Small intestine (tissue), 7 donors: ENCODE measurements at regions not wholly inside any gene's neighbourhood (a gene's known extent, or its start where the extent isn't known, plus 50 kb on each side); places are given as distances from the start of the nearest gene placed in this dataset.

Experiments used
- DNase-seq, 2 donors: peaks; one replicate each; pipeline versions ENCODE4 v3.0.0 to v3.0.0-alpha.2; 2013
- FAIRE-seq: peaks from 2 replicates; lab custom pipeline; 2012; peaks lifted over from hg19 to GRCh38; lab: Jason Lieb, UNC
- H3K27ac ChIP-seq, 3 donors: one replicate each; pipeline ENCODE4 v1.5.1; 2013; ENCODE audit warnings: low read length in 2 of 3, mild to moderate bottlenecking in 2 of 3, control low read depth in 1 of 3, inconsistent platforms in 1 of 3, low read depth in 1 of 3, moderate library complexity in 1 of 3
- H3K27me3 ChIP-seq, 3 donors: one replicate each; pipeline ENCODE4 v1.6.1; 2013; ENCODE audit warnings: low read length in 3 of 3, inconsistent platforms in 1 of 3; ENCODE audit not compliant: control insufficient read depth in 3 of 3, insufficient read depth in 3 of 3
- H3K36me3 ChIP-seq, 3 donors: one replicate each; pipeline ENCODE4 v1.6.1; 2013; ENCODE audit warnings: low read length in 3 of 3, inconsistent platforms in 1 of 3, low read depth in 1 of 3, mild to moderate bottlenecking in 1 of 3, moderate library complexity in 1 of 3; ENCODE audit not compliant: control insufficient read depth in 3 of 3, insufficient read depth in 2 of 3
- H3K4me1 ChIP-seq, 3 donors: one replicate each; pipeline ENCODE4 v1.6.1; 2013; ENCODE audit warnings: low read length in 2 of 3, inconsistent platforms in 1 of 3, low read depth in 1 of 3, mild to moderate bottlenecking in 1 of 3, moderate library complexity in 1 of 3; ENCODE audit not compliant: control insufficient read depth in 3 of 3, insufficient read depth in 2 of 3
- H3K4me3 ChIP-seq, 3 donors: one replicate each; pipeline ENCODE4 v1.5.1; 2013; ENCODE audit warnings: low read length in 3 of 3, control low read depth in 1 of 3, inconsistent platforms in 1 of 3, low read depth in 1 of 3, mild to moderate bottlenecking in 1 of 3, moderate library complexity in 1 of 3
- H3K9me3 ChIP-seq, 2 donors: one replicate each; pipeline ENCODE4 v1.6.1; 2013; ENCODE audit warnings: low read depth in 1 of 2, low read length in 1 of 2; ENCODE audit not compliant: control insufficient read depth in 2 of 2, insufficient read depth in 1 of 2
- WGBS, 3 donors: extraction: QIAGEN DNeasy Blood & Tissue Kit; methylation state at CpG; one replicate each; pipeline ENCODE4 v1.1.7; 2013; 5-methylcytosine and 5-hydroxymethylcytosine counted together
- donor health status: healthy with polysubstance abuse.
- donor health status: control.
- donor health status: control.
- donor health status: Bipolar disorder and iron deficiency.
- donor health status: healthy.

GRCh38 chr1:222334026-222334680 is 213.8 kb downstream of the HHIPL2 start:
- FAIRE-seq (no peak), DNase-seq (no peak)
- H3K4me3 ChIP-seq: no peak overlapping the region
- no peaks in the 10 kb centered on the region for H3K9me3 ChIP-seq
- H3K27ac ChIP-seq: no peak overlapping the region
- WGBS, 3 donors: 66 to 79% (median 73%) methylated on average over 5 of the region's 5 CpGs
- H3K4me1 ChIP-seq: no peaks in the 10 kb centered on the region
- no peaks in the 10 kb centered on the region for H3K36me3 ChIP-seq
- H3K27me3 ChIP-seq: no peaks in the 10 kb centered on the region

GRCh38 chr1:222331765-222332164 is 216.1 kb downstream of the HHIPL2 start:
- no peaks in the 10 kb centered on the region for H3K4me1 ChIP-seq

GRCh38 chr1:222331340-222331739 is 216.6 kb downstream of the HHIPL2 start:
- Histone ChIP-seq H3K27me3 (no peaks in the 10 kb centered on the region), H3K36me3 (no peaks in the 10 kb centered on the region), H3K4me1 (no peaks in the 10 kb centered on the region), H3K9me3 (no peaks in the 10 kb centered on the region), H3K27ac (no peak overlapping the region), H3K4me3 (no peak overlapping the region)
- DNase-seq (no peak), FAIRE-seq (no peak)
- WGBS, 3 donors: 22 to 32% (median 23%) methylated on average over 1 of the region's 1 CpG

More at GRCh38 chr1:222331765-222332164, 216.1 kb downstream of the HHIPL2 start:
- Histone ChIP-seq H3K27me3 (no peaks in the 10 kb centered on the region), H3K27ac (no peak overlapping the region), H3K36me3 (no peaks in the 10 kb centered on the region), H3K9me3 (no peaks in the 10 kb centered on the region), H3K4me3 (no peak overlapping the region)
- DNase-seq (no peak), FAIRE-seq (no peak)

GRCh38 chr1:222329493-222330045 is 218.3 kb downstream of the HHIPL2 start:
- Histone ChIP-seq H3K27me3 (no peaks in the 10 kb centered on the region), H3K4me3 (no peak overlapping the region), H3K4me1 (no peaks in the 10 kb centered on the region), H3K36me3 (no peaks in the 10 kb centered on the region), H3K27ac (no peak overlapping the region), H3K9me3 (no peaks in the 10 kb centered on the region)
- FAIRE-seq (no peak), DNase-seq (no peak)
- WGBS, 3 donors: 56 to 76% (median 62%) methylated on average over 3 of the region's 3 CpGs

- Histone ChIP-seq H3K36me3 (no peaks in the 10 kb centered on the region), H3K27me3 (no peaks in the 10 kb centered on the region), H3K4me1 (no peaks in the 10 kb centered on the region), H3K27ac (no peak overlapping the region), H3K9me3 (no peaks in the 10 kb centered on the region), H3K4me3 (no peak overlapping the region)
- DNase-seq (peak in 1 of 2 donors; percentile 4), FAIRE-seq (no peak)
These were observed 221.2 kb downstream of the HHIPL2 start for GRCh38 chr1:222326710-222327036.

GRCh38 chr1:222326006-222326709 is 221.7 kb downstream of the HHIPL2 start:
- FAIRE-seq: no peak
- Histone ChIP-seq H3K27me3 (no peaks in the 10 kb centered on the region), H3K27ac (no peak overlapping the region), H3K36me3 (no peaks in the 10 kb centered on the region), H3K4me1 (no peaks in the 10 kb centered on the region), H3K4me3 (no peak overlapping the region), H3K9me3 (no peaks in the 10 kb centered on the region)
- no peak for DNase-seq
- 38 to 64% (median 43%) methylated on average over 3 of the region's 3 CpGs for WGBS, 3 donors

- no peak for FAIRE-seq
- Histone ChIP-seq H3K36me3 (no peaks in the 10 kb centered on the region), H3K4me3 (no peak overlapping the region), H3K27ac (no peak overlapping the region), H3K9me3 (no peaks in the 10 kb centered on the region), H3K27me3 (no peaks in the 10 kb centered on the region), H3K4me1 (no peaks in the 10 kb centered on the region)
- 40 to 76% (median 55%) methylated on average over 2 of the region's 2 CpGs for WGBS, 3 donors
- no peak for DNase-seq
These were observed 222.4 kb downstream of the HHIPL2 start for GRCh38 chr1:222325506-222325905.

GRCh38 chr1:222314839-222315238 is 233.1 kb downstream of the HHIPL2 start:
- no peak for FAIRE-seq
- WGBS, 3 donors: 65 to 76% (median 72%) methylated on average over 2 of the region's 2 CpGs

More at GRCh38 chr1:222314839-222315238, 233.1 kb downstream of the HHIPL2 start:
- no peak overlapping the region for H3K4me3 ChIP-seq
- no peak for DNase-seq
- no peaks in the 10 kb centered on the region for H3K9me3 ChIP-seq
- H3K36me3 ChIP-seq: no peaks in the 10 kb centered on the region
- no peaks in the 10 kb centered on the region for H3K27me3 ChIP-seq
- no peak overlapping the region for H3K27ac ChIP-seq
- no peaks in the 10 kb centered on the region for H3K4me1 ChIP-seq
